CD4-positive, alpha-beta T cell (primary cell): ENCODE measurements at regions not wholly inside any gene's neighbourhood (a gene's known extent, or its start where the extent isn't known, plus 50 kb on each side); places are given as distances from the start of the nearest gene placed in this dataset.

ENCODE experiments used
- ATAC-seq: fragments of 200-7000 bp; cut with Tn5 transposase; one replicate; pipeline ENCODE4 v1.10.0; 2022; ENCODE audit warnings: mild to moderate bottlenecking; ENCODE audit not compliant: poor library complexity
- CTCF ChIA-PET: fragments of 350-600 bp; sonication (Branson Sonifier 250); formaldehyde crosslinking; loops from one replicate; lab custom pipeline; 2021; ENCODE audit warnings: antibody characterized with exemption, inconsistent platforms; lab: Charles Lee
- POLR2A ChIA-PET: fragments of 350-600 bp; sonication (Branson Sonifier 250); formaldehyde crosslinking; loops from one replicate; lab custom pipeline; 2021; ENCODE audit warnings: antibody characterized with exemption, inconsistent platforms; lab: Charles Lee
- DNase-seq, 14 experiments: peaks; one replicate each; pipeline ENCODE4 v3.0.0-alpha.2; 2013 to 2020; ENCODE audit warnings: mixed read lengths in 2 of 14
- H3K27ac ChIP-seq, 2 donors: one replicate each; pipeline versions ENCODE4 v1.5.1 to v1.7.0; 2013; ENCODE audit warnings: low read length in 2 of 2, low read depth in 1 of 2, mild to moderate bottlenecking in 1 of 2
- H3K27me3 ChIP-seq, 2 experiments: 1 replicate in 1 of 2; 2 replicates in 1 of 2; pipeline versions ENCODE4 v1.6.1 to v1.7.0; 2013; ENCODE audit warnings: low read length in 2 of 2, control low read depth in 1 of 2, mild to moderate bottlenecking in 1 of 2, moderate library complexity in 1 of 2; ENCODE audit not compliant: insufficient read depth in 2 of 2, control insufficient read depth in 1 of 2
- H3K36me3 ChIP-seq: one replicate; pipeline ENCODE4 v1.6.1; 2013; ENCODE audit warnings: low read length, control low read depth; ENCODE audit not compliant: insufficient read depth
- H3K4me1 ChIP-seq: one replicate; pipeline ENCODE4 v1.6.1; 2013; ENCODE audit warnings: low read length, control low read depth; ENCODE audit not compliant: insufficient read depth
- H3K4me3 ChIP-seq: one replicate; pipeline ENCODE4 v1.5.1; 2013; ENCODE audit warnings: mild to moderate bottlenecking, low read length, moderate library complexity
- H3K9me3 ChIP-seq, 2 experiments: 1 replicate in 1 of 2; 2 replicates in 1 of 2; pipeline versions ENCODE4 v1.6.1 to v1.7.0; 2013; ENCODE audit warnings: low read length in 2 of 2, mild to moderate bottlenecking in 2 of 2, control low read depth in 1 of 2, moderate library complexity in 1 of 2; ENCODE audit not compliant: control insufficient read depth in 1 of 2, insufficient read depth in 1 of 2
- H3K27ac Mint-ChIP-seq: one replicate; pipeline ENCODE4 v1.8.0; 2020; ENCODE audit warnings: mixed read lengths
- H3K27me3 Mint-ChIP-seq: one replicate; pipeline ENCODE4 v1.8.0; 2021; ENCODE audit warnings: mixed read lengths
- H3K36me3 Mint-ChIP-seq: one replicate; pipeline ENCODE4 v1.8.0; 2021; ENCODE audit warnings: low read depth, mixed read lengths
- H3K4me1 Mint-ChIP-seq: one replicate; pipeline ENCODE4 v1.8.0; 2021; ENCODE audit warnings: low read depth, mixed read lengths
- H3K4me3 Mint-ChIP-seq: one replicate; pipeline ENCODE4 v1.8.0; 2020; ENCODE audit warnings: mild to moderate bottlenecking, mixed read lengths
- H3K9me3 Mint-ChIP-seq: one replicate; pipeline ENCODE4 v1.8.0; 2020; ENCODE audit warnings: mixed read lengths
- CTCF ChIP-seq: fragments of 200-600 bp; IDR thresholded peaks from one replicate; pipeline ENCODE4 v1.8.0; 2022; ENCODE audit warnings: antibody characterized with exemption, mild to moderate bottlenecking
- intact Hi-C, 2 experiments: fragments of 100-400 bp; cut with DNase I in 1 of 2; cut with micrococcal nuclease in 1 of 2; formaldehyde crosslinking; loops; one replicate each; pipeline versions ENCODE4 v1.15.1 to v1.9.0; 2023 to 2025; cut with DNase I, micrococcal nuclease

- peaks cover 8% of the 10 kb centered on the region for H3K9me3 Mint-ChIP-seq
- ChIA-PET CTCF (no interaction called here), POLR2A (no interaction called here)
- ATAC-seq (no peak), DNase-seq (no peak)
- Histone ChIP-seq H3K36me3 (no peaks in the 10 kb centered on the region), H3K27ac (no peak overlapping the region), H3K4me1 (no peaks in the 10 kb centered on the region), H3K9me3 (peaks cover 0 to 8% of the 10 kb centered on the region in 2 experiments), H3K27me3 (no peaks in the 10 kb centered on the region), H3K4me3 (no peak overlapping the region)
- no peaks in the 10 kb centered on the region for H3K36me3 Mint-ChIP-seq
- intact Hi-C loops, result no loop called here
- no peaks in the 10 kb centered on the region for H3K4me1 Mint-ChIP-seq
- H3K27ac Mint-ChIP-seq, result no peak overlapping the region
- no peak for TF ChIP-seq CTCF
- no peaks in the 10 kb centered on the region for H3K27me3 Mint-ChIP-seq
- no peak overlapping the region for H3K4me3 Mint-ChIP-seq
Observed at GRCh38 chr21:16552880-16553279, 823.1 kb downstream of the USP25 start.

GRCh38 chr21:16554503-16554902 is 824.7 kb downstream of the USP25 start:
- H3K36me3 ChIP-seq, result no peaks in the 10 kb centered on the region
- Mint-ChIP-seq H3K27me3 (no peaks in the 10 kb centered on the region), H3K4me1 (no peaks in the 10 kb centered on the region), H3K4me3 (no peak overlapping the region), H3K36me3 (no peaks in the 10 kb centered on the region), H3K27ac (no peak overlapping the region), H3K9me3 (peaks cover 8% of the 10 kb centered on the region)
- ChIA-PET CTCF (no interaction called here), POLR2A (no interaction called here)
- H3K27ac ChIP-seq, result no peak overlapping the region
- peaks cover 0 to 8% of the 10 kb centered on the region in 2 experiments for H3K9me3 ChIP-seq
- ATAC-seq (no peak), DNase-seq (no peak)
- intact Hi-C loops, result no loop called here
- H3K4me3 ChIP-seq, result no peak overlapping the region
- no peaks in the 10 kb centered on the region for H3K4me1 ChIP-seq
- H3K27me3 ChIP-seq, result no peaks in the 10 kb centered on the region
- no peak for TF ChIP-seq CTCF

- Histone ChIP-seq H3K9me3 (peaks cover 0 to 4% of the 10 kb centered on the region in 2 experiments), H3K4me3 (no peak overlapping the region), H3K4me1 (no peaks in the 10 kb centered on the region), H3K36me3 (no peaks in the 10 kb centered on the region), H3K27ac (no peak overlapping the region), H3K27me3 (no peaks in the 10 kb centered on the region)
- H3K27ac Mint-ChIP-seq, result no peak overlapping the region
- POLR2A ChIA-PET, result interaction anchor here (0.8 kb wide), 1 partner anchor 1767 kb away, joined by 3 read pairs; no protein-coding TSS in a partner anchor
- no peaks in the 10 kb centered on the region for H3K36me3 Mint-ChIP-seq
- no peak for DNase-seq
- no peaks in the 10 kb centered on the region for H3K27me3 Mint-ChIP-seq
- no peak for TF ChIP-seq CTCF
- H3K4me3 Mint-ChIP-seq, result no peak overlapping the region
- no peaks in the 10 kb centered on the region for H3K9me3 Mint-ChIP-seq
- H3K4me1 Mint-ChIP-seq, result no peaks in the 10 kb centered on the region
- CTCF ChIA-PET, result no interaction called here
- intact Hi-C loops, result no loop called here
- ATAC-seq, result no peak
Observed at GRCh38 chr21:16563116-16563515, 833.3 kb downstream of the USP25 start.
